ENCODE measurements at regions not wholly inside any gene's neighbourhood (a gene's known extent, or its start where the extent isn't known, plus 50 kb on each side); places are given as distances from the start of the nearest gene placed in this dataset.

GRCh38 chr4:24197955-24198354 lies 308.1 kb upstream of the PPARGC1A start:
- no peak overlapping the region for H4K8ac ChIP-seq (ENCODE audit: low read depth, low read length)

GRCh38 chr4:24196785-24197184 lies 306.9 kb upstream of the PPARGC1A start:
- no peak overlapping the region for H2BK120ac ChIP-seq (ENCODE audit: insufficient read depth, low read length, poor library complexity)
- no peak overlapping the region for H4K8ac ChIP-seq (ENCODE audit: low read depth, low read length)
- H3K4me1 ChIP-seq (ENCODE audit: control insufficient read depth in 1 of 2, insufficient read depth in 2 of 2, low read length in 2 of 2) = no peaks in the 10 kb centered on the region
- H3K9me3 ChIP-seq (ENCODE audit: insufficient read depth, low read depth, low read length) = no peaks in the 10 kb centered on the region
- no peak for DNase-seq
- H3K18ac ChIP-seq (ENCODE audit: low read length) = no peak overlapping the region
- H3K36me3 ChIP-seq (ENCODE audit: control insufficient read depth in 1 of 2, insufficient read depth in 2 of 2, low read length in 2 of 2) = no peaks in the 10 kb centered on the region
- no peak overlapping the region for H3K9ac ChIP-seq (ENCODE audit: low read length)
- no peak overlapping the region for H4K12ac ChIP-seq (ENCODE audit: low read depth, low read length)
- no peak overlapping the region for H2AK5ac ChIP-seq (ENCODE audit: low read length)
- H3K4ac ChIP-seq (ENCODE audit: low read depth, low read length) = no peak overlapping the region
- H3K4me2 ChIP-seq (ENCODE audit: low read length) = no peak overlapping the region
- H3K14ac ChIP-seq (ENCODE audit: low read length) = no peak overlapping the region
- no peak overlapping the region for H3K27ac ChIP-seq (ENCODE audit: low read depth, low read length)
- WGBS (ENCODE audit: extremely low coverage, insufficient coverage, insufficient read length) = no CpG with 5 or more reads among the region's 1 CpG
- no peak overlapping the region for H2BK12ac ChIP-seq (ENCODE audit: low read length)
- H3K27me3 ChIP-seq (ENCODE audit: insufficient read depth, low read length) = no peaks in the 10 kb centered on the region
- no peak overlapping the region for H3K4me3 ChIP-seq (ENCODE audit: low read depth, low read length)
- no peaks in the 10 kb centered on the region for H3K79me2 ChIP-seq (ENCODE audit: control insufficient read depth, insufficient read depth, low read length, poor library complexity)
- H4K91ac ChIP-seq (ENCODE audit: low read depth, low read length) = no peak overlapping the region
- H3K23ac ChIP-seq (ENCODE audit: low read length) = no peak overlapping the region
- H3K79me1 ChIP-seq (ENCODE audit: low read length) = no peaks in the 10 kb centered on the region
- H2AFZ ChIP-seq (ENCODE audit: insufficient read depth, low read length, poor library complexity) = no peak overlapping the region
- no peak overlapping the region for H2BK5ac ChIP-seq (ENCODE audit: low read depth, low read length, poor library complexity)

More at GRCh38 chr4:24197955-24198354, 308.1 kb upstream of the PPARGC1A start:
- H3K23ac ChIP-seq (ENCODE audit: low read length) = peak overlapping the region; percentile 49
- peak overlapping the region; percentile 14 for H3K9ac ChIP-seq (ENCODE audit: low read length)
- H4K12ac ChIP-seq (ENCODE audit: low read depth, low read length) = no peak overlapping the region
- no peaks in the 10 kb centered on the region for H3K27me3 ChIP-seq (ENCODE audit: insufficient read depth, low read length)
- no peaks in the 10 kb centered on the region for H3K36me3 ChIP-seq (ENCODE audit: control insufficient read depth in 1 of 2, insufficient read depth in 2 of 2, low read length in 2 of 2)
- no peak overlapping the region for H3K4ac ChIP-seq (ENCODE audit: low read depth, low read length)
- H3K79me1 ChIP-seq (ENCODE audit: low read length) = no peaks in the 10 kb centered on the region
- H3K18ac ChIP-seq (ENCODE audit: low read length) = no peak overlapping the region
- H3K14ac ChIP-seq (ENCODE audit: low read length) = no peak overlapping the region
- H2BK120ac ChIP-seq (ENCODE audit: insufficient read depth, low read length, poor library complexity) = no peak overlapping the region
- H2BK12ac ChIP-seq (ENCODE audit: low read length) = no peak overlapping the region
- H4K91ac ChIP-seq (ENCODE audit: low read depth, low read length) = no peak overlapping the region
- no peak overlapping the region for H3K4me2 ChIP-seq (ENCODE audit: low read length)
- H3K27ac ChIP-seq (ENCODE audit: low read depth, low read length) = no peak overlapping the region
- H2AK5ac ChIP-seq (ENCODE audit: low read length) = no peak overlapping the region
- H2AFZ ChIP-seq (ENCODE audit: insufficient read depth, low read length, poor library complexity) = no peak overlapping the region
- no peaks in the 10 kb centered on the region for H3K4me1 ChIP-seq (ENCODE audit: control insufficient read depth in 1 of 2, insufficient read depth in 2 of 2, low read length in 2 of 2)
- no peaks in the 10 kb centered on the region for H3K9me3 ChIP-seq (ENCODE audit: insufficient read depth, low read depth, low read length)
- H3K4me3 ChIP-seq (ENCODE audit: low read depth, low read length) = no peak overlapping the region
- no peaks in the 10 kb centered on the region for H3K79me2 ChIP-seq (ENCODE audit: control insufficient read depth, insufficient read depth, low read length, poor library complexity)
- peak in 1 of 2 donors; percentile 51 for DNase-seq
- no peak overlapping the region for H2BK5ac ChIP-seq (ENCODE audit: low read depth, low read length, poor library complexity)

GRCh38 chr4:24195991-24196736 lies 306.3 kb upstream of the PPARGC1A start:
- no peak overlapping the region for H3K9ac ChIP-seq (ENCODE audit: low read length)
- no peak overlapping the region for H4K91ac ChIP-seq (ENCODE audit: low read depth, low read length)
- no peaks in the 10 kb centered on the region for H3K9me3 ChIP-seq (ENCODE audit: insufficient read depth, low read depth, low read length)
- H3K14ac ChIP-seq (ENCODE audit: low read length) = no peak overlapping the region
- H3K79me2 ChIP-seq (ENCODE audit: control insufficient read depth, insufficient read depth, low read length, poor library complexity) = no peaks in the 10 kb centered on the region
- no peak overlapping the region for H3K27ac ChIP-seq (ENCODE audit: low read depth, low read length)
- H2BK5ac ChIP-seq (ENCODE audit: low read depth, low read length, poor library complexity) = no peak overlapping the region
- H2BK120ac ChIP-seq (ENCODE audit: insufficient read depth, low read length, poor library complexity) = no peak overlapping the region
- WGBS (ENCODE audit: extremely low coverage, insufficient coverage, insufficient read length) = no CpG with 5 or more reads among the region's 3 CpGs
- no peak overlapping the region for H3K23ac ChIP-seq (ENCODE audit: low read length)
- H3K36me3 ChIP-seq (ENCODE audit: control insufficient read depth in 1 of 2, insufficient read depth in 2 of 2, low read length in 2 of 2) = no peaks in the 10 kb centered on the region
- H3K27me3 ChIP-seq (ENCODE audit: insufficient read depth, low read length) = no peaks in the 10 kb centered on the region
- no peak overlapping the region for H4K8ac ChIP-seq (ENCODE audit: low read depth, low read length)
- H2BK12ac ChIP-seq (ENCODE audit: low read length) = no peak overlapping the region
- no peak overlapping the region for H4K12ac ChIP-seq (ENCODE audit: low read depth, low read length)
- no peak overlapping the region for H3K18ac ChIP-seq (ENCODE audit: low read length)
- H2AK5ac ChIP-seq (ENCODE audit: low read length) = no peak overlapping the region
- H3K4ac ChIP-seq (ENCODE audit: low read depth, low read length) = no peak overlapping the region
- no peak overlapping the region for H3K4me2 ChIP-seq (ENCODE audit: low read length)
- peak in 1 of 2 donors; percentile 50 for DNase-seq
- no peaks in the 10 kb centered on the region for H3K79me1 ChIP-seq (ENCODE audit: low read length)
- H2AFZ ChIP-seq (ENCODE audit: insufficient read depth, low read length, poor library complexity) = no peak overlapping the region
- H3K4me3 ChIP-seq (ENCODE audit: low read depth, low read length) = no peak overlapping the region
- H3K4me1 ChIP-seq (ENCODE audit: control insufficient read depth in 1 of 2, insufficient read depth in 2 of 2, low read length in 2 of 2) = no peaks in the 10 kb centered on the region

GRCh38 chr4:24192018-24192641 lies 302.3 kb upstream of the PPARGC1A start:
- H3K14ac ChIP-seq (ENCODE audit: low read length) = no peak overlapping the region
- H3K79me2 ChIP-seq (ENCODE audit: control insufficient read depth, insufficient read depth, low read length, poor library complexity) = no peaks in the 10 kb centered on the region
- H3K18ac ChIP-seq (ENCODE audit: low read length) = no peak overlapping the region
- no peak overlapping the region for H4K91ac ChIP-seq (ENCODE audit: low read depth, low read length)
- H3K9me3 ChIP-seq (ENCODE audit: insufficient read depth, low read depth, low read length) = no peaks in the 10 kb centered on the region
- H3K9ac ChIP-seq (ENCODE audit: low read length) = no peak overlapping the region
- H3K79me1 ChIP-seq (ENCODE audit: low read length) = no peaks in the 10 kb centered on the region
- H3K4me2 ChIP-seq (ENCODE audit: low read length) = no peak overlapping the region
- H3K36me3 ChIP-seq (ENCODE audit: control insufficient read depth in 1 of 2, insufficient read depth in 2 of 2, low read length in 2 of 2) = no peaks in the 10 kb centered on the region
- H2BK120ac ChIP-seq (ENCODE audit: insufficient read depth, low read length, poor library complexity) = no peak overlapping the region
- no peak overlapping the region for H3K27ac ChIP-seq (ENCODE audit: low read depth, low read length)
- H3K4ac ChIP-seq (ENCODE audit: low read depth, low read length) = no peak overlapping the region
- no CpG with 5 or more reads among the region's 6 CpGs for WGBS (ENCODE audit: extremely low coverage, insufficient coverage, insufficient read length)
- no peak overlapping the region for H3K23ac ChIP-seq (ENCODE audit: low read length)
- H2BK5ac ChIP-seq (ENCODE audit: low read depth, low read length, poor library complexity) = no peak overlapping the region
- no peak overlapping the region for H4K8ac ChIP-seq (ENCODE audit: low read depth, low read length)
- H4K12ac ChIP-seq (ENCODE audit: low read depth, low read length) = no peak overlapping the region
- no peak overlapping the region for H3K4me3 ChIP-seq (ENCODE audit: low read depth, low read length)
- no peak overlapping the region for H2AFZ ChIP-seq (ENCODE audit: insufficient read depth, low read length, poor library complexity)
- H2AK5ac ChIP-seq (ENCODE audit: low read length) = no peak overlapping the region
- DNase-seq = no peak
- H2BK12ac ChIP-seq (ENCODE audit: low read length) = no peak overlapping the region
- no peaks in the 10 kb centered on the region for H3K4me1 ChIP-seq (ENCODE audit: control insufficient read depth in 1 of 2, insufficient read depth in 2 of 2, low read length in 2 of 2)
- no peaks in the 10 kb centered on the region for H3K27me3 ChIP-seq (ENCODE audit: insufficient read depth, low read length)
